NCI-H524 treated with DMSO at 0.1 percent for 48 hours (cell line): ENCODE measurements at regions not wholly inside any gene's neighbourhood (a gene's known extent, or its start where the extent isn't known, plus 50 kb on each side); places are given as distances from the start of the nearest gene placed in this dataset.
"Not testable (repeated sequence)": the region's sequence is repeated elsewhere in the genome, so short reads cannot be mapped to it uniquely, and the experiment has no call there.

Source experiments
- DNase-seq: peaks from one replicate; lab custom pipeline; 2025; lab: John Stamatoyannopoulos, UW

GRCh38 chr7:96829121-96829520 lies 119.5 kb upstream of the SEM1 start:
- not testable (repeated sequence) for DNase-seq

- no peak for DNase-seq
Measured at GRCh38 chr7:96831446-96831845, 121.8 kb upstream of the SEM1 start.

- peak; percentile 80 for DNase-seq
Measured at GRCh38 chr7:96832092-96832662, 122.5 kb upstream of the SEM1 start.

GRCh38 chr7:96833676-96834453 lies 124.2 kb upstream of the SEM1 start:
- no peak for DNase-seq

GRCh38 chr7:96836456-96836855 lies 126.8 kb upstream of the SEM1 start:
- DNase-seq: no peak

GRCh38 chr7:96837593-96837992 lies 127.9 kb upstream of the SEM1 start:
- no peak for DNase-seq

- DNase-seq: no peak
Measured at GRCh38 chr7:96838481-96838880, 128.8 kb upstream of the SEM1 start.

- DNase-seq: no peak
Measured at GRCh38 chr7:96855139-96855538, 145.5 kb upstream of the SEM1 start.

GRCh38 chr7:96855691-96856090 lies 146.0 kb upstream of the SEM1 start:
- DNase-seq: no peak

GRCh38 chr7:96869538-96869937 lies 135.8 kb upstream of the DLX6 start:
- no peak for DNase-seq

GRCh38 chr7:96870185-96870584 lies 135.2 kb upstream of the DLX6 start:
- no peak for DNase-seq

- DNase-seq: no peak
Measured at GRCh38 chr7:96870934-96871333, 134.4 kb upstream of the DLX6 start.

GRCh38 chr7:96887426-96887825 lies 117.9 kb upstream of the DLX6 start:
- no peak for DNase-seq

- DNase-seq: no peak
Measured at GRCh38 chr7:96899108-96899507, 106.2 kb upstream of the DLX6 start.

GRCh38 chr7:96901822-96902445 lies 103.4 kb upstream of the DLX6 start:
- DNase-seq: no peak

GRCh38 chr7:96903906-96904305 lies 101.4 kb upstream of the DLX6 start:
- no peak for DNase-seq

GRCh38 chr7:96910486-96910885 lies 94.9 kb upstream of the DLX6 start:
- DNase-seq: no peak

GRCh38 chr7:96915029-96915428 lies 90.3 kb upstream of the DLX6 start:
- DNase-seq: no peak

- no peak for DNase-seq
Measured at GRCh38 chr7:96920064-96920463, 85.3 kb upstream of the DLX6 start.

GRCh38 chr7:96920713-96921112 lies 84.6 kb upstream of the DLX6 start:
- DNase-seq: no peak

- DNase-seq: no peak
Measured at GRCh38 chr7:96921231-96921630, 84.1 kb upstream of the DLX6 start.

- DNase-seq: no peak
Measured at GRCh38 chr7:96921771-96922170, 83.6 kb upstream of the DLX6 start.

- DNase-seq: not testable (repeated sequence)
Measured at GRCh38 chr7:96923345-96923744, 82.0 kb upstream of the DLX6 start.
